Mucosa of descending colon (tissue), 3 donors: ENCODE measurements at regions not wholly inside any gene's neighbourhood (a gene's known extent, or its start where the extent isn't known, plus 50 kb on each side); places are given as distances from the start of the nearest gene placed in this dataset.

ENCODE experiments used
- ATAC-seq: fragments of 200-7000 bp; cut with Tn5 transposase; one replicate; pipeline ENCODE4 v1.9.1; 2020; ENCODE audit warnings: mild to moderate bottlenecking, moderate library complexity
- DNase-seq, 3 donors: peaks; one replicate each; pipeline ENCODE4 v3.0.0-alpha.2; 2020
- H3K36me3 ChIP-seq: fragments of 200-600 bp; one replicate; pipeline ENCODE4 v1.8.0; 2021; ENCODE audit warnings: low read depth, mild to moderate bottlenecking
- H3K4me1 ChIP-seq: fragments of 200-600 bp; one replicate; pipeline ENCODE4 v1.8.0; 2021; ENCODE audit warnings: low read depth, mild to moderate bottlenecking
- H3K4me3 ChIP-seq: fragments of 200-600 bp; one replicate; pipeline ENCODE4 v1.8.0; 2021; ENCODE audit warnings: mild to moderate bottlenecking
- H3K9me3 ChIP-seq: fragments of 200-600 bp; one replicate; pipeline ENCODE4 v1.8.0; 2021; ENCODE audit warnings: mild to moderate bottlenecking
- intact Hi-C, 2 donors: fragments of 100-400 bp; cut with DNase I in 1 of 2; cut with micrococcal nuclease in 1 of 2; formaldehyde crosslinking; loops; one replicate each; pipeline versions ENCODE4 v1.11.0 to v1.11.1; 2022; cut with DNase I, micrococcal nuclease
- TF ChIP-seq, protein P1 (sequence below): fragments of 200-600 bp; IDR thresholded peaks from one replicate; pipeline ENCODE4 v1.8.0; 2022; ENCODE audit warnings: antibody characterized with exemption, mild to moderate bottlenecking
- donor health status: DM: no; HTN: no; CAD: no; lungs with moderate emphysema.
- donor health status: DM: no; HTN: no; CAD: no.
- donor health status: DM: no; HTN: yes; CAD: no.

DNA sequence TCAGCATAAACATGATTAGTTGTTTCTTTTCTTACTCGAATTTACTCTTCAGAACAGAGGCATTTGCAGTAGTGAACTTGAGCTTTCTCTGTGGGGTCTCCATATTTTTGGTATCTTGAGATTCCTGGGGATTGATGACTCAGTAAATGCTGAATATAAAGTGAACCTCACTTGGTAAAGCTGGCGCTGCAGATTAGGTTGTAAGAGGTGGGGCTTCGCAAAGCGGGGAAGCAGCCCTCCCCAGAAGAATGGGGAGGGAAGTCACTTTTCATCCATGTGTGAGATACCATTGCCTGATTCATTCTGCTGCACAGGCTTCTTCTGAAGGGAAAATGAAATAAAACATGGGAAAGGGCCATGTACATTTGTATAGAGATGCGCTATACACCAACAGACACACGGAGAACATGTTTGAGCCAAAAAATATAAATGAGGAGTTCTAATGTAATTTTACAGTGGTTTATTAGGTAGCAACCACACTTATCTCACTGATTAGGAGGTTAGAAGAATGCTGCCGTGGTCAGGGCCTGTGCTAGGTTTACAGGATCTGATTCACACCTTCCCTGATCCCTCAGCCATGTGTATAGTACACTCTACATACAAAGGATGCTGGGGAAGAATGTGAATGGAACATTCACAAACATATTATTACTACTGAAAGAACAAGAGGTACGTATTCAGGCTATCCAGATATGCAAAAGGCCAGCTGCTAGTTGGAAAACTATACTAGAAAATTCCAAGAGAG, 63.5 kb downstream of the DNTTIP2 start:
- Histone ChIP-seq H3K4me1 (no peaks in the 10 kb centered on the region), H3K9me3 (no peaks in the 10 kb centered on the region), H3K4me3 (no peak overlapping the region), H3K36me3 (no peaks in the 10 kb centered on the region)
- ATAC-seq (no peak), DNase-seq (no peak)
- TF ChIP-seq, protein P1, sequence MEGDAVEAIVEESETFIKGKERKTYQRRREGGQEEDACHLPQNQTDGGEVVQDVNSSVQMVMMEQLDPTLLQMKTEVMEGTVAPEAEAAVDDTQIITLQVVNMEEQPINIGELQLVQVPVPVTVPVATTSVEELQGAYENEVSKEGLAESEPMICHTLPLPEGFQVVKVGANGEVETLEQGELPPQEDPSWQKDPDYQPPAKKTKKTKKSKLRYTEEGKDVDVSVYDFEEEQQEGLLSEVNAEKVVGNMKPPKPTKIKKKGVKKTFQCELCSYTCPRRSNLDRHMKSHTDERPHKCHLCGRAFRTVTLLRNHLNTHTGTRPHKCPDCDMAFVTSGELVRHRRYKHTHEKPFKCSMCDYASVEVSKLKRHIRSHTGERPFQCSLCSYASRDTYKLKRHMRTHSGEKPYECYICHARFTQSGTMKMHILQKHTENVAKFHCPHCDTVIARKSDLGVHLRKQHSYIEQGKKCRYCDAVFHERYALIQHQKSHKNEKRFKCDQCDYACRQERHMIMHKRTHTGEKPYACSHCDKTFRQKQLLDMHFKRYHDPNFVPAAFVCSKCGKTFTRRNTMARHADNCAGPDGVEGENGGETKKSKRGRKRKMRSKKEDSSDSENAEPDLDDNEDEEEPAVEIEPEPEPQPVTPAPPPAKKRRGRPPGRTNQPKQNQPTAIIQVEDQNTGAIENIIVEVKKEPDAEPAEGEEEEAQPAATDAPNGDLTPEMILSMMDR = no peak
- intact Hi-C loops = loop anchor here in 1 of 2 donors (10.0 kb wide), 1 partner anchor 191 kb away; no protein-coding TSS in a partner anchor

DNA sequence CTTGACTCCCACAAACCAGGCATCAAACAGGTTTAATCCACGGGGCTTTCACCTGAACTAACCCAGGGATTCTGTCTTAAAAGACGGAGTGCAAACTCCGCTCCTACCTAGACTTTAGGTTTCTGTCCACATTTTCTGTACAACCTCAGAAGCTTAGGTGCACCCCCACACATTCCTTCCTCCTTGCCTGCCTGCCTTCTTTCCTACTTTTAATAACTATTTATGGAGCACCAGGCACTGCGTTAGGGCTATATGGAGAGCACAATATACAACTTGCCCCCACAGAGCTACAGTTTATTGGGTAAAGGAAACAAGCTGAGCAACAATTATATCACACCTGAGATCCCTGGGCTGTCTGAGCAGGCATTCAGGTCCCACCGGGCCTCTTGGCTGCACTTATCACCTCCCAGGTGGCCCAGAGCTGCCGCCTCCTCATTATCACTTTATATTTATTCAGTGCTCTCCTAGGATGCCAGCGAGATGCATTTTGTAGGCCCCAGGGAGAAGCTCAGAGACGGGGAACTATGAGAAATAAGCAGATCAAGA, 64.1 kb downstream of the DNTTIP2 start:
- intact Hi-C loops = loop anchor here (5.0 to 10.0 kb wide), 2 partner anchors 183 to 190 kb away; no protein-coding TSS in a partner anchor
- no peak overlapping the region for H3K4me3 ChIP-seq
- ATAC-seq = no peak
- no peaks in the 10 kb centered on the region for H3K9me3 ChIP-seq
- TF ChIP-seq, protein P1 = no peak
- H3K36me3 ChIP-seq = no peaks in the 10 kb centered on the region
- no peaks in the 10 kb centered on the region for H3K4me1 ChIP-seq
- no peak for DNase-seq

DNA sequence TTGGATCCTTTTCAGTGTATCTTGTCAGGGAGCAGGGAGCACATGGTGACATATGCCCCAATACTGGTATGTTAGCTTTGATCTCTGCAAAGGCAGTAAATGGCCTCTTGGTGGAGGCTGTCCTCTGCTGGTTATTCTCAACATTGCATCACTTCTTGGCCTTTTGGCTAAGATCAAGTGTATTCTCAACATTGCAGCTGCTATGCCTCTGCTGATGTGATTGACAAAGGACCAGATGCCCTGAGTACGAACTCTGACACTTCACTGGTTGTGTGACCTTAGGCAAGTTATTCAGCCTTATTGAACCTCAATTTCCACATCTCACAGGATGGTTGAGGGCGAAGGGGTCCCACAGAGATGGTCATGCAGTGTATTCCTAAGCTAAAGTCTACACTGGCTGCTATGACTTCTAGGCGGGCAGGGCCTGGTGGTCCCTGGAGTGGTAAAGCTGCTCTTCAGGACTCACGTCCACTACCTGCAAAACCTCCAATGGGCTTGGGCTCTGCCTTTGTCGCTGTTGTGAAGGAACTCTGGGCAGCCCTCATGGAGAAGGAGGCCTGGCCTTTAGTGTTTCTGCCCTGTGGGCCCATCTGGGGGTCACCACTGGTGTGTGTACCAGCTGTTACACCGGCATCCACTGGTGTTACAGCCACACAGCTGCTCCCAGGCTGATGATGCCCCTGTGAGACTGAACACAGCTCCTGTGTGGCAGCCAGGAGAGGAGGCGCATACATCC, 64.8 kb downstream of the DNTTIP2 start:
- H3K4me3 ChIP-seq = no peak overlapping the region
- no peaks in the 10 kb centered on the region for H3K36me3 ChIP-seq
- H3K4me1 ChIP-seq = no peaks in the 10 kb centered on the region
- ATAC-seq (peak; percentile 89), DNase-seq (peak in 1 of 3 donors; percentile 87)
- TF ChIP-seq, protein P1 = peak; percentile 83
- no peaks in the 10 kb centered on the region for H3K9me3 ChIP-seq
- intact Hi-C loops = loop anchor here (5.0 to 10.0 kb wide), 2 partner anchors 182 to 189 kb away; no protein-coding TSS in a partner anchor

DNA sequence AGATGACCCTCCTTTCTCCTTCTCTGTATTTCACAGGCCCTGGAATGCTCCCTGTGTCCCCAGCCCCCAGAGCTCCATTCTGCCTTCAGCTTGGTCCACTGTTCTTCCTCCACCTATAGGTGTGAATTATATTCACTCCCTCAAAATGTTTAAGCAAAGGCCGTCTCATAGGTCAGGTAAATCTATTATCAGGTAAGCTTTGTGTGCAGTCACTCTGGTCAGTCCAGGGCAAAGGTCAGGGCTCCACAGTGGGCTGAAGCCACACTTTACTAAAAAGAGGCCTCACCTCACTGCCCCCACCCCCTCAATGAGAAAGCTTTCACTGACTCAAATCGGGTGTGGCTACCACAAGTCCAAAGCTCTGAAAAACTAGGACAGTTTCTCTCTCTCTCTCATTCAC, 65.9 kb downstream of the DNTTIP2 start:
- ATAC-seq (peak; percentile 50), DNase-seq (no peak)
- Histone ChIP-seq H3K4me1 (no peaks in the 10 kb centered on the region), H3K9me3 (no peaks in the 10 kb centered on the region), H3K4me3 (no peak overlapping the region), H3K36me3 (no peaks in the 10 kb centered on the region)
- intact Hi-C loops = loop anchor here (5.0 to 10.0 kb wide), 2 partner anchors 181 to 188 kb away; no protein-coding TSS in a partner anchor
- TF ChIP-seq, protein P1 = no peak

DNA sequence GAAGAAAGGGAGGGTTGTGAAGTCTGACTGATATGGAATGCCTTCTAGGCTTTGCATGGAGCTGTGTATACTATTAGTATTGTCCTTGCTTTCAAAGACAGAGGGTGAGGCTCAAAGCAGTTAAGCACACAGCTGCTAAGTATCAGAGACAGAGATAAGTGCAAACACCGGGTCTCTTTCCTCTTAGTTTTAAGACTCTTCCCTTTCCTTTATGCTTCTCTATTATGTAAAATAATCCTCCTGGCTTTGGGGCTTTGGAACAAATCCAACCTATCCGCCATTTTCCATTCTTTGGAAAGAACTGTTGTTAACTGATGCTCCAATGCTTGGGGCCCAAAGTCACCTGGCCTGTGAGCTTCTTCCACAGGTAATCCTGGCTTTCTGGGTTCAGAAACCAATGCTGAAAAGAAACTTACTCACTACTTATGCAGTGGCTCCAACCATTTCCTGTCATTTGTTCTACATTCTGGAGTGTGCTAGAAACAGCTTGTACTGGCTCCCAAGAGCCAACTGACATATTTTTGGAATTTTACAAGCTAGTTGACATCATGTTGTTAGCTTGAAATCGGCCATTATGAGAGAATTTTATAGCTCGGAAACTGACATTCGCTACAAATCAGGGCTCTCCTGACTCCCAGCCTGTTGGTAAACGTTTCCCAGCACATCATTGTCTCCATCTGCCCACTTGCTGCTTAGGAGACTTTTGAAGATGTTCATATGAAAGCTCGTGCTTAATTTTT, 67.5 kb downstream of the DNTTIP2 start:
- no peak overlapping the region for H3K4me3 ChIP-seq
- H3K9me3 ChIP-seq = no peaks in the 10 kb centered on the region
- TF ChIP-seq, protein P1 = no peak
- DNase-seq (no peak), ATAC-seq (no peak)
- intact Hi-C loops = loop anchor here (5.0 to 10.0 kb wide), 2 partner anchors 179 to 187 kb away; no protein-coding TSS in a partner anchor
- H3K36me3 ChIP-seq = no peaks in the 10 kb centered on the region
- H3K4me1 ChIP-seq = no peaks in the 10 kb centered on the region
